IPS-NIHi11 (cell line): ENCODE measurements at regions not wholly inside any gene's neighbourhood (a gene's known extent, or its start where the extent isn't known, plus 50 kb on each side); places are given as distances from the start of the nearest gene placed in this dataset.

Experiments used
- DNase-seq: peaks from one replicate; pipeline ENCODE4 v3.0.0; 2012; ENCODE audit warnings: mixed read lengths, low spot score

- DNase-seq = no peak
Observed at GRCh38 chr1:103162360-103162759, 54.0 kb upstream of the COL11A1 start.

GRCh38 chr1:103160281-103160680 is 52.0 kb upstream of the COL11A1 start:
- no peak for DNase-seq
